Activated naive CD4-positive, alpha-beta T cell treated with anti-CD3 and anti-CD28 coated beads, Interleukin-2, amount 50 U/mL, for 72 hours (primary cell): ENCODE measurements at regions not wholly inside any gene's neighbourhood (a gene's known extent, or its start where the extent isn't known, plus 50 kb on each side); places are given as distances from the start of the nearest gene placed in this dataset.
A peak's percentile ranks its signal among the peaks of the same experiment; 100 is the strongest.

Experiments
- ATAC-seq, 2 donors: fragments of 150-1000 bp; cut with Tn5 transposase; 2 replicates each; pipeline ENCODE4 v1.10.0; 2021; ENCODE audit warnings: mild to moderate bottlenecking in 2 of 2, moderate library complexity in 2 of 2
- DNase-seq, 2 donors: peaks; one replicate each; pipeline ENCODE4 v3.0.0; 2021 to 2022; ENCODE audit warnings: low spot score in 2 of 2
- H3K27ac Mint-ChIP-seq, 2 donors: one replicate each; pipeline ENCODE4 v1.8.0; 2022; ENCODE audit warnings: mild to moderate bottlenecking in 2 of 2, mixed read lengths in 2 of 2
- H3K36me3 Mint-ChIP-seq, 2 donors: one replicate each; pipeline ENCODE4 v1.8.0; 2022; ENCODE audit warnings: mixed read lengths in 2 of 2
- H3K9me3 Mint-ChIP-seq, 2 donors: one replicate each; pipeline ENCODE4 v1.8.0; 2022; ENCODE audit warnings: mixed read lengths in 2 of 2

DNA sequence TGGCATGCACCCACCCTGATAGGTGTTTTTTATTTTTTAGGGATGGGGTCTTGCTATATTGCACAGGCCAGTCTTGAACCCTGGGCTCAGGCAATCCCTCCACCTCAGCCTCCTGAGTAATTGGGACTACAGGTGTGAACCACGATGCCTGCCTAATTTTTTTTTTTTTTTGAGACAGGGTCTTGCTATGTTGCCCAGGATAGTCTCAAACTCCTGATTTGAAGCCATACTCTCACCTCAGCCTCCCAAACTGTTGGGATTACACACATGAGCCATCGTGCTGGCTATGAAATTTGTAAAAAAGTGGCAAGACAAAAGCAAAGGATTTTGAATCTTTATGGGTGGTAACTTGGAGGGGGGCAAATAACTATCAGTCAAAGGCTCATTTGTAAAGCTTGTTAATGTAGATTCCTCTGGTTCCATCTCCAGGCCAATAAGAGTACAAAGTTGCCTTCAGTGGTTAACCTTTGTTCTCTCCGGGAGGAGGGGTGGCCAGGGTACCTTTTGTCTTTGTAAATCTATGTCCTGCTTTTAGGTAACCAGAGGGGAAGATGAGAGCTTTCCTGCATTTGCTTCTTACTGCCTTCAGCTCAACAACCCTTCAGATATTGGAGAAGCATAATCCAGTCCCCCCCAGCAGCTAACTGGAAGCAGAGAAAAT, 372.0 kb upstream of the JARID2 start:
- ATAC-seq = no peak
- Mint-ChIP-seq H3K36me3 (peaks cover 22 to 32% of the 10 kb centered on the region in 2 donors), H3K9me3 (peaks cover 10 to 13% of the 10 kb centered on the region in 2 donors), H3K27ac (peak overlapping the region; percentile 6 to 100)
- DNase-seq = no peak

DNA sequence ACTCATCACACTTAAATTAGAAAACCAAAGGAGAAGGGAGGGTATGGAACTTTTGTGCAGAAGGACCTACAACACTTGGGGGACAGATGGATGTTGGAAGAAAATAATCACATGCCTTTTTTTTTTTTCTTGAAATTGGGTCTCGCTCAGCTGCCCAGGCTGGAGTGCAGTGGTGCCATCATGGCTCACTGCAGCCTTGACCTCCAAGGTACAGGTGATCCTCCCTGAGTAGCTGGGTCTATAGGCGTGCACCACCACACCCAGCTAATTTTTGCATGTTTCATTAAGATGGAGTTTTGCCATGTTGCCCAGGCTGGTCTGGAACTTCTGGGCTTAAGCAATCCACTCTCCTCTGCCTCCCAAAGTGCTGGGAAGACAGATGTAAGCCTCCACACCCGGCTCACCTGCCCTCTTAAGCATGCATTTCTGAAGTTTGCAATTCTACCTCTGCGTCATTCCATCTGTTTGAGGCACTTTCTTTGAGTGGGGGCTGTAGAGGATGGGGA, 370.8 kb upstream of the JARID2 start:
- Mint-ChIP-seq H3K36me3 (peaks cover 11 to 22% of the 10 kb centered on the region in 2 donors), H3K27ac (peak overlapping the region; percentile 100), H3K9me3 (peaks cover 5 to 6% of the 10 kb centered on the region in 2 donors)
- DNase-seq (no peak), ATAC-seq (no peak)

DNA sequence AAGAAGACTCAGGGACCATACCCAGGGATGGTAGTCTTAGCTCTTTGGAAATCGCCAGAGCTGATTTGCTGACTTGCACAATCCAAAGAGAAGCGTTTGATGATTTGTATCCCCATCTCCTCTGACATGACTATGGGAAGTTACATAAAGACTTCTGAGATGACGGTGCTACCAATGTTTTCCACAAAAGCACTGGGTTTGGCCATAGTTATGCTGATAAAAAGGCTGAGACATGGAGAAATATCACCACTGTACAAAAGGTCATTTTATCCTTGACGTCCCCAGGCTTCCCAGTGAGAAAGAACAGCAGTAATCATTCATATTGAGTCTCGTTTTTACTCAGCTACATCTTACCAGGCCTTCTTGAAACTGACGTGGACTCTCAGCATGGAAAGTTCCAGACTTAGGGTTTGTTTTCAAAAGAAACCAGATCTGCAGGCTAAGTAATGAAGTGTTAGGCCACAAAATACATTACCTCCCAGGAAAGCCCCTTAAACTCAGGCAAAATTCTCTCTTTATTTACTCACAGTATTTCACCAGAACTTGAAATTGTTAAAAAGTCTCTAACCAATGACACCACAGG, 370.3 kb upstream of the JARID2 start:
- Mint-ChIP-seq H3K36me3 (peaks cover 10 to 24% of the 10 kb centered on the region in 2 donors), H3K27ac (peak overlapping the region; percentile 100), H3K9me3 (peaks cover 5 to 6% of the 10 kb centered on the region in 2 donors)
- DNase-seq (peak in 1 of 2 donors; percentile 43), ATAC-seq (peak; percentile 73 to 81)

DNA sequence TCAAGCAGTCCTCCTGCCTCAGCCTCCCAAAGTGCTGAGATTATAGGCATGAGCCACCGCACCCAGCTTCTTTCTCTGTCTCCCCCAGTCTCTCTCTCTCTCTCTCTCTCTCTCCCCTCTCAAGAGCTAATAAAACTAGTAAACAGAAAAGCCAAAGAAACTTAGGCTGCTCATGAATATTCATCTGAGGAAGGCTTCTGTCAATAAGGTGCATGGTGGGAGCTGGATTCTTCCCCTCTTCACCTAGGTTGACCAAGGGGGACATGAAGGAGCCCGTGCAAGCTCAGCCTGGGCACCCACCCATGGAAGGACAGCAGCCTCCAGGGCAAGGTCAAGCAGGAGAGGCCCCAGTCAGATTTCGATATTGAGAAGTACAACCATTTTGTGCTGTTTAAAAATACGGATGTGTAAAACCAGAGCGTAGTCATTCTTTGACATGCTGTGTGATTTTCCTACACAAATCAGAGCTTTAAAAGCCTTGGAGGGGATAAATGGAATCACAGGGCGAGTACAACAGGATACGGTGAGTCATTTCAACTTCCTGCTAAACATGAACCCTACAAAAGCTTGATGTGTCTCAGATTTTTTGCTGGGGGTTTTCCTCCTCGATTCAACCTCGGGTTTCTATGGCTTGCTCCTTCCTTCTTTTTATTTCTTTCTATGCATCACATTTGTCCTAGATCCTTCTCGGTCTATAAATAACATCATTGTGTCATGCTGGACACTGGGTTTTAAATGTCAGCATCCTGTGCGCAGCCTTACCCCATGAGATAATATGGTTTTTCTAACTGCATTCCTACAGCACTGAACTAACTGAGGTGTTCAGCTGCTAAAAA, 368.9 kb upstream of the JARID2 start:
- H3K36me3 Mint-ChIP-seq = peaks cover 4 to 25% of the 10 kb centered on the region in 2 donors
- peak overlapping the region; percentile 100 for H3K27ac Mint-ChIP-seq
- peaks cover 6% of the 10 kb centered on the region in 2 donors for H3K9me3 Mint-ChIP-seq
- ATAC-seq = peak; percentile 71 to 72
- DNase-seq = peak; percentile 44 to 65

GRCh38 chr6:14877758-14878157, 368.1 kb upstream of the JARID2 start:
- Mint-ChIP-seq H3K27ac (peak overlapping the region; percentile 100), H3K9me3 (peaks cover 6 to 9% of the 10 kb centered on the region in 2 donors), H3K36me3 (peaks cover 4 to 28% of the 10 kb centered on the region in 2 donors)
- ATAC-seq (no peak), DNase-seq (no peak)

DNA sequence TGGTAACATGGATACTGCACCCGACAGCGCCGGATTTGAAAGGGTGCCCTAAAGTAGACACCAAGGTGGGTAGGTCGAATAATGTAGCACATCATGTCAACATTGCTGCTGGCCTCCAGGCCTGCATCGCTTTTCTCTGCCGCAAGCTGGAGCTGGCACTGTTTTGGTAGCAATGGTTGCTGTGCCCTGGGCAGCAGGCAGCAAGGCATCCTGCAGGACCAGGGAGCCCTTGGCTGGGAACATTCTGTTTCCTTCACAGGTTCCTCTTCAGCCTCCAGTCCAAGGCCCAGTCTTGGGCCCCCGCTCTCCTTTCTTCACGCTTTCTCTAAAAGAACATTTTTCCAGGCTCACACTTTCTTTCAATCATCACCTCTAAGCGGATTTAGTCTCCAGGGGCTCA, 365.8 kb upstream of the JARID2 start:
- Mint-ChIP-seq H3K36me3 (peaks cover 4 to 28% of the 10 kb centered on the region in 2 donors), H3K27ac (no peak overlapping the region)

GRCh38 chr6:14880677-14881076, 365.2 kb upstream of the JARID2 start:
- H3K27ac Mint-ChIP-seq = no peak overlapping the region
- ATAC-seq = no peak

More for the DNA sequence above, 365.8 kb upstream of the JARID2 start:
- peaks cover 6 to 9% of the 10 kb centered on the region in 2 donors for H3K9me3 Mint-ChIP-seq
- DNase-seq (no peak), ATAC-seq (no peak)

DNA sequence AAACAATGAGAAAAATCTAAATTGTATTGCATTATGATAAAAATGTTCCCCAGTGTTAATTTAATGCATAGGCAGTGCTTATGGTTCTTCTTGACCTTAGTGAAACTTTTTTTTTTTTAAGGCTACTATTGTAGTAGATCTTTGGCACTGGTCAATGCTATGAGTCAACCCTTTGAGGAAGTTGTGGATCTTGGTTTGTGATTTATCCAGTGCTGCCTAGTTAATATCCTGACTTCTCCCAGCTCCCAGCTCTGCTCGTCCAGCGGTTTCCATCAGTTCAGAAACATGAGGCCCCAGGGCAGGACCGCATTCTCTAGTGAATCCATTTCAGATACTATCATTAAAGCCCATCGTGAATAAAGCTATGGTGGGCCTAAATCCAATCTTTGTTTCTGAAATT, 364.5 kb upstream of the JARID2 start:
- Mint-ChIP-seq H3K27ac (no peak overlapping the region), H3K36me3 (peaks cover 4 to 28% of the 10 kb centered on the region in 2 donors), H3K9me3 (peaks cover 6 to 9% of the 10 kb centered on the region in 2 donors)
- ATAC-seq (no peak), DNase-seq (no peak)

More at GRCh38 chr6:14880677-14881076, 365.2 kb upstream of the JARID2 start:
- Mint-ChIP-seq H3K9me3 (peaks cover 6 to 9% of the 10 kb centered on the region in 2 donors), H3K36me3 (peaks cover 4 to 28% of the 10 kb centered on the region in 2 donors)
- no peak for DNase-seq

GRCh38 chr6:14882394-14883026, 363.4 kb upstream of the JARID2 start:
- ATAC-seq (no peak), DNase-seq (no peak)
- Mint-ChIP-seq H3K36me3 (peaks cover 4 to 22% of the 10 kb centered on the region in 2 donors), H3K9me3 (peaks cover 3 to 4% of the 10 kb centered on the region in 2 donors), H3K27ac (no peak overlapping the region)

- no peak for ATAC-seq
- Mint-ChIP-seq H3K36me3 (peaks cover 0 to 22% of the 10 kb centered on the region in 2 donors), H3K27ac (no peak overlapping the region), H3K9me3 (peaks cover 0 to 4% of the 10 kb centered on the region in 2 donors)
- DNase-seq = no peak
These were observed 361.9 kb upstream of the JARID2 start for GRCh38 chr6:14883921-14884320.

DNA sequence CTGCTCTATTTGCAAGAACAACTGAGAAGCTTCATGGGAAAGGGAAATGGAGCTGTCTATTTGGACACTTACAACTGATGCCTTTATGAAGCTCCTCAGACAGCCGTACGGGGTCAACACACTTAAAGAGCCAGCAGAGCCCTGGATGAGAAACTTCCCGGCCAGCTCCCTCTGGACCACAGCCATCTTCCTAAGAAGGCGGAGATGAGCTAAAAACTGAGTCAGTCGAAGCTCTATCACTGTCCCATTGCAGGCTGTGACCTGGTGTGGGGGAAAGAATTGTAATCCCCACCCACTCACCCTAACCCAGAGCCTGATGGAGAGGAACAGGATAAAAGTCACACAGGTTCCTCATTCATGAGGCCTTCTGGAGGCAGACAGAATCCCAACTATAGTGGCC, 360.4 kb upstream of the JARID2 start:
- H3K9me3 Mint-ChIP-seq = peaks cover 4 to 9% of the 10 kb centered on the region in 2 donors

DNA sequence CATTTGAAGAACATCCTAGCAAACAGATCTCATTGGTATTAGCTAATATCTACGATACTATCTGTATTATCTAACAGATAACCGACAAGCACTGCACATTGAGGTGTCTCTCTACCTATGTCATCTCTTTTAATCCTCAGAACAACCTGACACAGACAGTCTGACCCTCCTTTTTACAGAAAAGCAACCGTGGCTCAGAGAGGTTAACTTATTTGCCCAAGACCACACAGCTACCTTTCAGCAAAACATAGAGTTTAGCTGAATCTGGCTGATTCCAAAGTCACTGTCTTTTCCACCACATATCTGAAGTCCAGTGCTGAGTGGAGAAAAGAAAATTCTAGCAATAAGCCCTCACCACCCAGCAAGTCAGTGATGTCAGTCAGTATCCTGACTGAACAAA, 358.7 kb upstream of the JARID2 start:
- H3K36me3 Mint-ChIP-seq = peaks cover 0 to 1% of the 10 kb centered on the region in 2 donors
- no peak overlapping the region for H3K27ac Mint-ChIP-seq
- ATAC-seq (no peak), DNase-seq (no peak)
- peaks cover 4 to 9% of the 10 kb centered on the region in 2 donors for H3K9me3 Mint-ChIP-seq

More for the DNA sequence above, 360.4 kb upstream of the JARID2 start:
- no peak for ATAC-seq
- H3K36me3 Mint-ChIP-seq = peaks cover 0 to 17% of the 10 kb centered on the region in 2 donors
- H3K27ac Mint-ChIP-seq = no peak overlapping the region
- DNase-seq = no peak

- ATAC-seq (no peak), DNase-seq (no peak)
- Mint-ChIP-seq H3K9me3 (peaks cover 8 to 9% of the 10 kb centered on the region in 2 donors), H3K36me3 (no peaks in the 10 kb centered on the region), H3K27ac (no peak overlapping the region)
These were observed 357.8 kb upstream of the JARID2 start for GRCh38 chr6:14887986-14888574.

- Mint-ChIP-seq H3K27ac (no peak overlapping the region), H3K36me3 (peaks cover 0 to 2% of the 10 kb centered on the region in 2 donors), H3K9me3 (peaks cover 10 to 12% of the 10 kb centered on the region in 2 donors)
- ATAC-seq = no peak
- no peak for DNase-seq
These were observed 357.3 kb upstream of the JARID2 start for GRCh38 chr6:14888575-14889000.

GRCh38 chr6:14889188-14889587, 356.7 kb upstream of the JARID2 start:
- Mint-ChIP-seq H3K27ac (peak overlapping the region in 1 of 2 donors; percentile 50), H3K36me3 (peaks cover 0 to 5% of the 10 kb centered on the region in 2 donors), H3K9me3 (peaks cover 12 to 15% of the 10 kb centered on the region in 2 donors)
- DNase-seq (no peak), ATAC-seq (no peak)
